ENCODE measurements at regions not wholly inside any gene's neighbourhood (a gene's known extent, or its start where the extent isn't known, plus 50 kb on each side); places are given as distances from the start of the nearest gene placed in this dataset.

GRCh38 chrX:46235778-46236177, 309.4 kb downstream of the ZNF674 start:
- TF ChIP-seq ARID5B (CRISPR knock-in tag; IDR thresholded peaks at IDR 0.05) (no peak), NCOA1 (CRISPR knock-in tag; IDR thresholded peaks at IDR 0.05) (no peak), JUND (CRISPR knock-in tag; IDR thresholded peaks at IDR 0.05) (no peak), RARG (CRISPR knock-in tag; IDR thresholded peaks at IDR 0.05; ENCODE audit: low read depth) (no peak), KLF13 (CRISPR knock-in tag; IDR thresholded peaks at IDR 0.05) (no peak), KMT2B (CRISPR knock-in tag; IDR thresholded peaks at IDR 0.05) (no peak), NCOA2 (CRISPR knock-in tag; IDR thresholded peaks at IDR 0.05) (no peak), ZBTB7A (CRISPR knock-in tag; IDR thresholded peaks at IDR 0.05) (no peak)
- TF ChIP-seq, protein P1, sequence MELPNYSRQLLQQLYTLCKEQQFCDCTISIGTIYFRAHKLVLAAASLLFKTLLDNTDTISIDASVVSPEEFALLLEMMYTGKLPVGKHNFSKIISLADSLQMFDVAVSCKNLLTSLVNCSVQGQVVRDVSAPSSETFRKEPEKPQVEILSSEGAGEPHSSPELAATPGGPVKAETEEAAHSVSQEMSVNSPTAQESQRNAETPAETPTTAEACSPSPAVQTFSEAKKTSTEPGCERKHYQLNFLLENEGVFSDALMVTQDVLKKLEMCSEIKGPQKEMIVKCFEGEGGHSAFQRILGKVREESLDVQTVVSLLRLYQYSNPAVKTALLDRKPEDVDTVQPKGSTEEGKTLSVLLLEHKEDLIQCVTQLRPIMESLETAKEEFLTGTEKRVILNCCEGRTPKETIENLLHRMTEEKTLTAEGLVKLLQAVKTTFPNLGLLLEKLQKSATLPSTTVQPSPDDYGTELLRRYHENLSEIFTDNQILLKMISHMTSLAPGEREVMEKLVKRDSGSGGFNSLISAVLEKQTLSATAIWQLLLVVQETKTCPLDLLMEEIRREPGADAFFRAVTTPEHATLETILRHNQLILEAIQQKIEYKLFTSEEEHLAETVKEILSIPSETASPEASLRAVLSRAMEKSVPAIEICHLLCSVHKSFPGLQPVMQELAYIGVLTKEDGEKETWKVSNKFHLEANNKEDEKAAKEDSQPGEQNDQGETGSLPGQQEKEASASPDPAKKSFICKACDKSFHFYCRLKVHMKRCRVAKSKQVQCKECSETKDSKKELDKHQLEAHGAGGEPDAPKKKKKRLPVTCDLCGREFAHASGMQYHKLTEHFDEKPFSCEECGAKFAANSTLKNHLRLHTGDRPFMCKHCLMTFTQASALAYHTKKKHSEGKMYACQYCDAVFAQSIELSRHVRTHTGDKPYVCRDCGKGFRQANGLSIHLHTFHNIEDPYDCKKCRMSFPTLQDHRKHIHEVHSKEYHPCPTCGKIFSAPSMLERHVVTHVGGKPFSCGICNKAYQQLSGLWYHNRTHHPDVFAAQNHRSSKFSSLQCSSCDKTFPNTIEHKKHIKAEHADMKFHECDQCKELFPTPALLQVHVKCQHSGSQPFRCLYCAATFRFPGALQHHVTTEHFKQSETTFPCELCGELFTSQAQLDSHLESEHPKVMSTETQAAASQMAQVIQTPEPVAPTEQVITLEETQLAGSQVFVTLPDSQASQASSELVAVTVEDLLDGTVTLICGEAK (IDR thresholded peaks at IDR 0.05) = no peak
- TF ChIP-seq, protein P1 (CRISPR knock-in tag; IDR thresholded peaks at IDR 0.05) = no peak
- TF ChIP-seq, protein P2, sequence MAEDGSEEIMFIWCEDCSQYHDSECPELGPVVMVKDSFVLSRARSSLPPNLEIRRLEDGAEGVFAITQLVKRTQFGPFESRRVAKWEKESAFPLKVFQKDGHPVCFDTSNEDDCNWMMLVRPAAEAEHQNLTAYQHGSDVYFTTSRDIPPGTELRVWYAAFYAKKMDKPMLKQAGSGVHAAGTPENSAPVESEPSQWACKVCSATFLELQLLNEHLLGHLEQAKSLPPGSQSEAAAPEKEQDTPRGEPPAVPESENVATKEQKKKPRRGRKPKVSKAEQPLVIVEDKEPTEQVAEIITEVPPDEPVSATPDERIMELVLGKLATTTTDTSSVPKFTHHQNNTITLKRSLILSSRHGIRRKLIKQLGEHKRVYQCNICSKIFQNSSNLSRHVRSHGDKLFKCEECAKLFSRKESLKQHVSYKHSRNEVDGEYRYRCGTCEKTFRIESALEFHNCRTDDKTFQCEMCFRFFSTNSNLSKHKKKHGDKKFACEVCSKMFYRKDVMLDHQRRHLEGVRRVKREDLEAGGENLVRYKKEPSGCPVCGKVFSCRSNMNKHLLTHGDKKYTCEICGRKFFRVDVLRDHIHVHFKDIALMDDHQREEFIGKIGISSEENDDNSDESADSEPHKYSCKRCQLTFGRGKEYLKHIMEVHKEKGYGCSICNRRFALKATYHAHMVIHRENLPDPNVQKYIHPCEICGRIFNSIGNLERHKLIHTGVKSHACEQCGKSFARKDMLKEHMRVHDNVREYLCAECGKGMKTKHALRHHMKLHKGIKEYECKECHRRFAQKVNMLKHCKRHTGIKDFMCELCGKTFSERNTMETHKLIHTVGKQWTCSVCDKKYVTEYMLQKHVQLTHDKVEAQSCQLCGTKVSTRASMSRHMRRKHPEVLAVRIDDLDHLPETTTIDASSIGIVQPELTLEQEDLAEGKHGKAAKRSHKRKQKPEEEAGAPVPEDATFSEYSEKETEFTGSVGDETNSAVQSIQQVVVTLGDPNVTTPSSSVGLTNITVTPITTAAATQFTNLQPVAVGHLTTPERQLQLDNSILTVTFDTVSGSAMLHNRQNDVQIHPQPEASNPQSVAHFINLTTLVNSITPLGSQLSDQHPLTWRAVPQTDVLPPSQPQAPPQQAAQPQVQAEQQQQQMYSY (CRISPR knock-in tag; IDR thresholded peaks at IDR 0.05) = no peak
